Osteoblast (primary cell): ENCODE measurements at regions not wholly inside any gene's neighbourhood (a gene's known extent, or its start where the extent isn't known, plus 50 kb on each side); places are given as distances from the start of the nearest gene placed in this dataset.

Experiments
- DNase-seq: peaks from one replicate; pipeline ENCODE4 v3.0.0; 2011; ENCODE audit warnings: low spot score, mixed read lengths; ENCODE audit not compliant: insufficient read length; ENCODE audit errors: missing footprints
- H2AFZ ChIP-seq: 2 replicates; pipeline ENCODE4 v1.6.0; 2011; ENCODE audit warnings: mild to moderate bottlenecking, low read length
- H3K27ac ChIP-seq: 2 replicates; pipeline ENCODE4 v1.5.1; 2011; ENCODE audit warnings: mild to moderate bottlenecking, low read depth, low read length, moderate library complexity
- H3K27me3 ChIP-seq: 2 replicates; pipeline ENCODE4 v1.6.0; 2012; ENCODE audit warnings: mild to moderate bottlenecking, control low read depth, inconsistent platforms, low read length, moderate library complexity; ENCODE audit not compliant: insufficient read depth
- H3K36me3 ChIP-seq: 2 replicates; pipeline ENCODE4 v1.5.1; 2011; ENCODE audit warnings: mild to moderate bottlenecking, low read length, control low read depth, moderate library complexity; ENCODE audit not compliant: insufficient read depth
- H3K4me1 ChIP-seq: 2 replicates; pipeline ENCODE4 v1.5.1; 2011; ENCODE audit warnings: mild to moderate bottlenecking, low read length, control low read depth, moderate library complexity; ENCODE audit not compliant: insufficient read depth
- H3K4me2 ChIP-seq: 2 replicates; pipeline ENCODE4 v1.6.0; 2011; ENCODE audit warnings: mild to moderate bottlenecking, low read length; ENCODE audit not compliant: insufficient read depth
- H3K4me3 ChIP-seq: fragments of 200-600 bp; sonication (generic); 3 replicates; pipeline ENCODE4 v1.5.1; 2012; ENCODE audit warnings: mild to moderate bottlenecking, low read length, inconsistent platforms; ENCODE audit not compliant: insufficient read depth
- H3K79me2 ChIP-seq: 2 replicates; pipeline ENCODE4 v1.6.0; 2012; ENCODE audit warnings: mild to moderate bottlenecking, low read length, control low read depth, inconsistent platforms; ENCODE audit not compliant: insufficient read depth
- H3K9me3 ChIP-seq: 2 replicates; pipeline ENCODE4 v1.5.1; 2011; ENCODE audit warnings: low read depth, low read length, control low read depth
- H4K20me1 ChIP-seq: 2 replicates; pipeline ENCODE4 v1.6.0; 2012; ENCODE audit warnings: mild to moderate bottlenecking, low read length, control low read depth; ENCODE audit not compliant: insufficient read depth
- TF ChIP-seq, protein P1 (sequence below): IDR thresholded peaks from 2 replicates; pipeline ENCODE4 v1.5.1; 2011; ENCODE audit warnings: mild to moderate bottlenecking, low read depth, low read length, moderate library complexity; ENCODE audit errors: extremely low read depth

DNA sequence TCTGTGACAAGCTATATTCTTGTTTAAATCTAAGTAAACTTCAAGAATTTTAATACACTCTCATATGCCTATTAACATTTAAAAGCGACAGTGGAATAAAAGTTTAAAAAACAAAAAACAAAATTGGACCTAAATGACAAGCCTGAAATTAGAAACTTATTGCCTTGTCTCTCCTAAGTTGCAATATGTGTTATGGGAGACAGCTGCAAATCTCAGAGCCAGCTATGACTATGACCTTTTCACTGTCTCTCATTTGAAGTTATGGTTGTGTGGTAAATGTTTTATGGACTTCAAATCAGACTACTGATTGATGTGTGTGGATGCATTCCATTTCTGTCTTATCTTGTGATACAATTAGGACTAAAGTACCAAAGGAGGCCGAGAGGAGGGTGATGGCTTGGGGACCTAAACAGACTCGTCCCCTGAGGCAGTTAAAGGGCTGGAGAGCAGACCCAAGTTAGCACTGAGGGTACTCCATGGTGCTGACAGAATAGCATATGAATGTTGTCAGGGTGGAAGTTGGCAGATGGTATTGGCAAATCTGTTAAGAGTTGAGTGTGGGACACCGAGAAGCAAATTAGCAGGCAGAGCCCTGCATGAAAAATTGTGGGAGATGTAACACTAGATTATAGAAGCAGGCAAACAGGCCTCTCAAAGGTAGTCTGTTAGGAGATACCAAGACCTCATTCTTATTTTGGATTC is 930.1 kb upstream of the MAN1A1 start:
- H3K36me3 ChIP-seq: no peaks in the 10 kb centered on the region

DNA sequence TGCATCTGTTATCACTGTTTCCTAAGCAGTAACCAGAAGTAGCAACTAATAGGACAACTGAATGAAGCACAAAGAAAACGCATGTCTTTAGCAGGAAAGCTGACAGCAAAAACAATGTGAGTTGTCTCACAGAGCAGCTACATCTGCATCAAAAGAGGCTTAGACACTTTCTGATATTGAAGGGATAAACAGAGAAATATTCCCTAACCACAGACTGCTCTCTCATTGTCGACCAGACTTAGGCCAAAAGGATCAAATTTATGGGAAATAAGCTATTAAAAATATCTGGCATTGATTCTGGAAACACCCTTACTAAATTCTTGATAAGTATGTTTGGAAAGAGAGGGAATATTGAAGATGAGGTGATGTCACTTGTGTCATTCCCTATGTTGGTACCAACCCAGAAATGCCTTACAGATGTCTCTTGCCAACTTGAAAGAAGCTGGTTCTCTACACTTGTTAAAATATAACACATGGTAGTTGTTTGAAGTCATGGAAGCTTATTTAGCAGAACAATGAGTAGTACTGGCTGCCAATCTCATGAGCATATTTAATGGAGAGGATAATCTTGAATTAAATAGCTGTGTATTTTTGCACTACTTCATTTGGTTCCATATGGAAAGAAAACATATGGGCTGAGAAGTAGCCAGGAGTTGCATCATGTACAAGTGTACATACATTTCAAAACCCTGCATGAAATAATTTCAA is 929.3 kb upstream of the MAN1A1 start:
- Histone ChIP-seq H3K36me3 (no peaks in the 10 kb centered on the region), H3K27ac (no peak overlapping the region), H4K20me1 (no peaks in the 10 kb centered on the region), H3K79me2 (no peaks in the 10 kb centered on the region), H3K27me3 (no peaks in the 10 kb centered on the region), H3K9me3 (no peaks in the 10 kb centered on the region), H3K4me3 (no peak overlapping the region), H2AFZ (no peak overlapping the region), H3K4me2 (no peak overlapping the region), H3K4me1 (no peaks in the 10 kb centered on the region)
- TF ChIP-seq, protein P1, sequence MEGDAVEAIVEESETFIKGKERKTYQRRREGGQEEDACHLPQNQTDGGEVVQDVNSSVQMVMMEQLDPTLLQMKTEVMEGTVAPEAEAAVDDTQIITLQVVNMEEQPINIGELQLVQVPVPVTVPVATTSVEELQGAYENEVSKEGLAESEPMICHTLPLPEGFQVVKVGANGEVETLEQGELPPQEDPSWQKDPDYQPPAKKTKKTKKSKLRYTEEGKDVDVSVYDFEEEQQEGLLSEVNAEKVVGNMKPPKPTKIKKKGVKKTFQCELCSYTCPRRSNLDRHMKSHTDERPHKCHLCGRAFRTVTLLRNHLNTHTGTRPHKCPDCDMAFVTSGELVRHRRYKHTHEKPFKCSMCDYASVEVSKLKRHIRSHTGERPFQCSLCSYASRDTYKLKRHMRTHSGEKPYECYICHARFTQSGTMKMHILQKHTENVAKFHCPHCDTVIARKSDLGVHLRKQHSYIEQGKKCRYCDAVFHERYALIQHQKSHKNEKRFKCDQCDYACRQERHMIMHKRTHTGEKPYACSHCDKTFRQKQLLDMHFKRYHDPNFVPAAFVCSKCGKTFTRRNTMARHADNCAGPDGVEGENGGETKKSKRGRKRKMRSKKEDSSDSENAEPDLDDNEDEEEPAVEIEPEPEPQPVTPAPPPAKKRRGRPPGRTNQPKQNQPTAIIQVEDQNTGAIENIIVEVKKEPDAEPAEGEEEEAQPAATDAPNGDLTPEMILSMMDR: no peak
- no peak for DNase-seq

More for the DNA sequence above, 930.1 kb upstream of the MAN1A1 start:
- DNase-seq: no peak
- H3K27me3 ChIP-seq: no peaks in the 10 kb centered on the region
- no peaks in the 10 kb centered on the region for H3K9me3 ChIP-seq
- no peaks in the 10 kb centered on the region for H3K4me1 ChIP-seq
- TF ChIP-seq, protein P1: no peak
- H3K4me3 ChIP-seq: no peak overlapping the region
- H3K4me2 ChIP-seq: no peak overlapping the region
- no peak overlapping the region for H2AFZ ChIP-seq
- no peak overlapping the region for H3K27ac ChIP-seq
- no peaks in the 10 kb centered on the region for H4K20me1 ChIP-seq
- no peaks in the 10 kb centered on the region for H3K79me2 ChIP-seq

DNA sequence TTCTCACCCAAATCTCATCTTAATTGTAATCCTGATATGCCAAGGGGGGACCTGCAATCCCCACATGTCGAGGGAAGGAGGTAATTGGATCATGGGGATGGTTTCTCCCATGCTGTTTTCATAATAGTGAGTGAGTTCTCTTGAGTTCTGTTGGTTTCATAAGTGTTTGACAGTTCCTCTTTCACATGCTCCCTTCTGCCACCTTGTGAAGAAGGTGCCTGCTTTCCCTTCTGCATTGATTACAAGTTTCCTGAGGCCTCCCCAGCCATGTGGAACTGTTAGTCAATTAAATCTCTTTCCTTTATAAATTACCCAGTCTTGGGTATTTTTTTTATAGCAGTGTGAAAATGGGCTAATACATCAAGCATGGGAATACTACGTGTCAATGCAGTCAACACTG is 925.0 kb upstream of the MAN1A1 start:
- DNase-seq: no peak
- no peak overlapping the region for H3K27ac ChIP-seq
- no peaks in the 10 kb centered on the region for H4K20me1 ChIP-seq
- no peak overlapping the region for H2AFZ ChIP-seq
- H3K4me2 ChIP-seq: no peak overlapping the region
- H3K36me3 ChIP-seq: no peaks in the 10 kb centered on the region
- H3K4me1 ChIP-seq: no peaks in the 10 kb centered on the region
- TF ChIP-seq, protein P1: no peak
- no peaks in the 10 kb centered on the region for H3K79me2 ChIP-seq
- no peaks in the 10 kb centered on the region for H3K27me3 ChIP-seq
- H3K4me3 ChIP-seq: no peak overlapping the region
- no peaks in the 10 kb centered on the region for H3K9me3 ChIP-seq

DNA sequence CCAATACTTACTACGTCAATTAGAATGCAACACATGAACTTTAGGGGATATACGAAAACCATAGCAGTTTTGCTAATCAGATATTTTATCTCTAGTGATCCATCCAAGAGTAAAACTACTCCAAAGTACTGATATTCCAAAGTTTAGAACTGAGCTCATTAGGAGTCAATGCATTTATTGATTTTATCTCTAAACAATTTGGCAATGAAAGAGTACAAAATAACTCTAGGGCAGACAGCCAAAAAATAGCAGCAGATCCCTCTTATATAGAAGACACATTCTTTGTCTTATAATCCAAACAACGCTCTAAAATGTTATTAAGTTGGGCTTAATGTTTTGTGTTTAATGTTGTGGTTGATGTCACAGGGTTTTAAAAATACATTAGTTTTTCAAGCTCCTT is 923.9 kb upstream of the MAN1A1 start:
- Histone ChIP-seq H3K9me3 (no peaks in the 10 kb centered on the region), H3K36me3 (no peaks in the 10 kb centered on the region), H2AFZ (no peak overlapping the region), H3K79me2 (no peaks in the 10 kb centered on the region), H3K4me3 (no peak overlapping the region), H3K4me1 (no peaks in the 10 kb centered on the region), H3K27ac (no peak overlapping the region), H3K4me2 (no peak overlapping the region), H3K27me3 (no peaks in the 10 kb centered on the region), H4K20me1 (no peaks in the 10 kb centered on the region)
- no peak for DNase-seq
- TF ChIP-seq, protein P1: no peak
